ENCODE measurements at regions not wholly inside any gene's neighbourhood (a gene's known extent, or its start where the extent isn't known, plus 50 kb on each side); places are given as distances from the start of the nearest gene placed in this dataset.

DNA sequence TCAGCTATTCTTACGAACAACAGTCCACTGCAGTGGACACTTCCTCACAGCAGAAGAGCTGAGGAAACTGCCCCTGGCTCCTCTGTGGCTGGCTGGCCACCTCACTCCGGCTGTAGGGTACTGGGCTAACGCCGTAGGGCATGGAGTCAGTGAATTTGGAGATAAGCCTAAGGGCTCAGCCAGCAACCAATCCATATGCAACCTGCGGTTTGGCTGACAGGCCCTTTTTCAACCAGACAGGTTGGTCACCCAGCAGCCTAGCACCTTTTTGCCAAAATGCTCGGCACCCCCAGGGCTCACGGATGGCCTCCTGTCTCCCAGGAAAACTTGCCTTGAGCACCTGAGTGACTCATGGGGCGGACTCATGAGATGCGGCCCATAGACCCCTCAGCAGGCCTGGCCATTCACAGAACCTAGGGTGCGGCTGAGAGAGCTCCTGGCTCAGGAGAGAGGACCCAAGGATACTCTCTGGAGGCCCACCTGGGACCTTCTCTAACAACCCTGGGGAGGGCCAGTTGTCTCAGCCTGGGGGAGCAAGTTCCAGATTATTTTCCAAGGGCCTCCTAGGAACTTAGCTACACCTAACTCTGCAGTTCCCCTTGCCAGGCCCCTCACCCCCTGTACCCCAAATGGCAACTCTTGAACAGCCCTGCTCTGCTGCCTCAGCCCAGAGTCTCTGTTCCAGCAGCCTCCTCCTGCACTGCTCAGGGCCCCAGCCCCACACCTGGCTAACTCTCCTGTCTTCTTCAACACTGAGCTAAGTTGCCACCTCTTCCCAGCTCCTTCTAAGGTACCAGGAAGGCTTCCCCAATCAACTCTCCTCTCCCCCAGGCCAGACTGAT, 252.1 kb downstream of the CYP26B1 start:
- TF ChIP-seq, protein P1, sequence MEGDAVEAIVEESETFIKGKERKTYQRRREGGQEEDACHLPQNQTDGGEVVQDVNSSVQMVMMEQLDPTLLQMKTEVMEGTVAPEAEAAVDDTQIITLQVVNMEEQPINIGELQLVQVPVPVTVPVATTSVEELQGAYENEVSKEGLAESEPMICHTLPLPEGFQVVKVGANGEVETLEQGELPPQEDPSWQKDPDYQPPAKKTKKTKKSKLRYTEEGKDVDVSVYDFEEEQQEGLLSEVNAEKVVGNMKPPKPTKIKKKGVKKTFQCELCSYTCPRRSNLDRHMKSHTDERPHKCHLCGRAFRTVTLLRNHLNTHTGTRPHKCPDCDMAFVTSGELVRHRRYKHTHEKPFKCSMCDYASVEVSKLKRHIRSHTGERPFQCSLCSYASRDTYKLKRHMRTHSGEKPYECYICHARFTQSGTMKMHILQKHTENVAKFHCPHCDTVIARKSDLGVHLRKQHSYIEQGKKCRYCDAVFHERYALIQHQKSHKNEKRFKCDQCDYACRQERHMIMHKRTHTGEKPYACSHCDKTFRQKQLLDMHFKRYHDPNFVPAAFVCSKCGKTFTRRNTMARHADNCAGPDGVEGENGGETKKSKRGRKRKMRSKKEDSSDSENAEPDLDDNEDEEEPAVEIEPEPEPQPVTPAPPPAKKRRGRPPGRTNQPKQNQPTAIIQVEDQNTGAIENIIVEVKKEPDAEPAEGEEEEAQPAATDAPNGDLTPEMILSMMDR (conservative IDR thresholded peaks at IDR 0.05; ENCODE audit: low read depth in 2 of 2): no peak
- TF ChIP-seq POLR2AphosphoS5 (IDR thresholded peaks at IDR 0.05; ENCODE audit: low read depth) (no peak), EZH2 (IDR thresholded peaks at IDR 0.05; ENCODE audit: low read depth, unreplicated experiment) (no peak), EZH2phosphoT487 (IDR thresholded peaks at IDR 0.05; ENCODE audit: unreplicated experiment) (no peak), JUNB (IDR thresholded peaks at IDR 0.05; ENCODE audit: unreplicated experiment) (no peak), STAT1 (IDR thresholded peaks at IDR 0.05; ENCODE audit: unreplicated experiment) (no peak)
- TF ChIP-seq, protein P2, sequence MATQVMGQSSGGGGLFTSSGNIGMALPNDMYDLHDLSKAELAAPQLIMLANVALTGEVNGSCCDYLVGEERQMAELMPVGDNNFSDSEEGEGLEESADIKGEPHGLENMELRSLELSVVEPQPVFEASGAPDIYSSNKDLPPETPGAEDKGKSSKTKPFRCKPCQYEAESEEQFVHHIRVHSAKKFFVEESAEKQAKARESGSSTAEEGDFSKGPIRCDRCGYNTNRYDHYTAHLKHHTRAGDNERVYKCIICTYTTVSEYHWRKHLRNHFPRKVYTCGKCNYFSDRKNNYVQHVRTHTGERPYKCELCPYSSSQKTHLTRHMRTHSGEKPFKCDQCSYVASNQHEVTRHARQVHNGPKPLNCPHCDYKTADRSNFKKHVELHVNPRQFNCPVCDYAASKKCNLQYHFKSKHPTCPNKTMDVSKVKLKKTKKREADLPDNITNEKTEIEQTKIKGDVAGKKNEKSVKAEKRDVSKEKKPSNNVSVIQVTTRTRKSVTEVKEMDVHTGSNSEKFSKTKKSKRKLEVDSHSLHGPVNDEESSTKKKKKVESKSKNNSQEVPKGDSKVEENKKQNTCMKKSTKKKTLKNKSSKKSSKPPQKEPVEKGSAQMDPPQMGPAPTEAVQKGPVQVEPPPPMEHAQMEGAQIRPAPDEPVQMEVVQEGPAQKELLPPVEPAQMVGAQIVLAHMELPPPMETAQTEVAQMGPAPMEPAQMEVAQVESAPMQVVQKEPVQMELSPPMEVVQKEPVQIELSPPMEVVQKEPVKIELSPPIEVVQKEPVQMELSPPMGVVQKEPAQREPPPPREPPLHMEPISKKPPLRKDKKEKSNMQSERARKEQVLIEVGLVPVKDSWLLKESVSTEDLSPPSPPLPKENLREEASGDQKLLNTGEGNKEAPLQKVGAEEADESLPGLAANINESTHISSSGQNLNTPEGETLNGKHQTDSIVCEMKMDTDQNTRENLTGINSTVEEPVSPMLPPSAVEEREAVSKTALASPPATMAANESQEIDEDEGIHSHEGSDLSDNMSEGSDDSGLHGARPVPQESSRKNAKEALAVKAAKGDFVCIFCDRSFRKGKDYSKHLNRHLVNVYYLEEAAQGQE (IDR thresholded peaks at IDR 0.05; ENCODE audit: unreplicated experiment): no peak
- TF ChIP-seq, protein P3, sequence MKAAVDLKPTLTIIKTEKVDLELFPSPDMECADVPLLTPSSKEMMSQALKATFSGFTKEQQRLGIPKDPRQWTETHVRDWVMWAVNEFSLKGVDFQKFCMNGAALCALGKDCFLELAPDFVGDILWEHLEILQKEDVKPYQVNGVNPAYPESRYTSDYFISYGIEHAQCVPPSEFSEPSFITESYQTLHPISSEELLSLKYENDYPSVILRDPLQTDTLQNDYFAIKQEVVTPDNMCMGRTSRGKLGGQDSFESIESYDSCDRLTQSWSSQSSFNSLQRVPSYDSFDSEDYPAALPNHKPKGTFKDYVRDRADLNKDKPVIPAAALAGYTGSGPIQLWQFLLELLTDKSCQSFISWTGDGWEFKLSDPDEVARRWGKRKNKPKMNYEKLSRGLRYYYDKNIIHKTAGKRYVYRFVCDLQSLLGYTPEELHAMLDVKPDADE (IDR thresholded peaks at IDR 0.05): no peak
